ENCODE measurements at regions not wholly inside any gene's neighbourhood (a gene's known extent, or its start where the extent isn't known, plus 50 kb on each side); places are given as distances from the start of the nearest gene placed in this dataset.

DNA sequence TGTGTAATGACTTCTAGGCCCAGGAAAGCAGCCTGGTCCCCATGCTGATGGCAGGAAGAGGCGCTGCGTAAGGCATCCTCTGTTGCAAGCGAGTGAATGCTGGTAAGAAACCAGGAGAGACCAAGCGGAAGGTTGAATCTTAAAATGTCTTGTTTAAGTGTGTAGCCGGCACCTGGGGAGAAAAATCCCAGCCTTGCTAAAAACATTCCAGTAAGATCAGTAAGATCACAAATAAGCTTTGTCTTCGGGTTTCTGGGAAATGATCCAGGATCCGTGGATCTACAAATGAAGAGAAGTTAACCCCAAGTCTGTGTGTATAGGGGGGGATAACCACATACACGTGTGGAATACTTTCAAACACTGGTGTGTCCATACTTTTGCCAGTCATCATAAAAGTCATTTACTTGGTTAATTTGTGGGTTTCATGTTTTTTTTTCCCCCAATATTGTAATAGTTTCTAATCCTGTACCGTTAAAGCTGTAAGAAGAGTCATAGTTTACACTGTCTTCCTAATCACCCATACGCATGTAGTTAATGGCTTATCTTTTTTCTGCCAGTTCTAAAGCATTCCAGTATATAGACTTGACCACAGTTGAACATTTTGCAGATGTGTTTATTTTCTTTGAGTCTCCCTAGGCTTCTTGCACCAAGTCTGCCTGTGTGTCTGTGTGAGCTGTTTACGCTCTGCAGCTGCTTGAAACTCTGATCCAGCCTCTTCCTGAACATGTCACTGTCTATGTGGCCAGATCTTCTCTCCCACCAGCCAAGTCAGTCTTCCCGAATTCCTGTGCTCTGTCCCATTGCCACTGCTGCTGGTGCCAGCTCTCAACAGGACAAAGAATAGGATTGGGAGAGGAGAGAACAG, 135.9 kb upstream of the ARL4C start:
- intact Hi-C loops (cut with DNase I; ENCODE audit: low total_unique reads): no loop called here

DNA sequence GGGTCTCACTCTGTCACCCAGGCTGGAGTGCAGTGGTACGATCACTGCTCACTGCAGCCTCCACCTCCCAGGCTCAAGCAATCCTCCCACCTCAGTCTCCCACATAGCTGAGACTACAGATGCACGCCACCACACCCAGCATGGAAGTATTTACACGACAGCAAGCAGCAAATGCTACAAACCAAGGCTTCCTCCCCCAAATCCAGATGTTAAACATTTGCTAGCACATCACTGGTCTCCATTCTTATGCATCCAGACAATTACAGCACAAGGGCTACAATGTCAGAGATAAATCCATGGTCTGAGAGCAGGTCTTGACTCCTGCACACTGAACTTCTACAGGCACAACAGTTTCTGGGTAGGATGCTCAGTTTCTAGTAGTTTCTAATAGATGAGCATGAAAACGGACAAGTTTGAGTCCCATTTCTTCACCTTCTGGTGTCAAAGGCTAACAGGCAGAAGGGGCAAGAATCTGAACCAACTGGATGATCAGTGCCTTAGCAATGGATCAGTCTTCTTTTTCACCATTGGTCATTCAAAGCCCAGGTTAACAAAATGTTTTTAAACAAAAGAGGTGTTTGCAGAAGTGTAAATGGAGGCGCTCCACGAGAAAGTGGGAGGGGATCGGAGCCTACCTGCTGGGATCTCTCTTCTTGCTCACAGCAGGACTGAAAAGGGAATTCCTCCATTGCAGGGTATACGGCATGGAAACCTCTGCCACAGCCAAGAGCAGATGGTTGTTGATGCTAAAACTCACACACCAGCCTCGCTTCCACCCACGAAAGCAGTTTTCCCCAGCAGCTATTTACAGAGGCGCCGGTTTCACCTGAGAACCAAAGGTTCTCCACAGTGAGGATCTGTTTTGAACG, 135.0 kb upstream of the ARL4C start:
- WGBS, 2 donors (ENCODE audit: low coverage in 1 of 2): 73 to 74% methylated on average over 4 to 13 of the region's 13 CpGs
- in situ Hi-C loops (cut with MboI; ENCODE audit: low pct_ligation_motif_present in 1 of 4, low pct_unique_long_range_greater_than_20kb in 1 of 4, low sequenced_read_pairs in 3 of 4) (no loop called here), intact Hi-C loops (cut with DNase I; ENCODE audit: low total_unique reads) (no loop called here)
- Histone ChIP-seq H3K4me1 (peaks cover 0 to 7% (median 4%) of the 10 kb centered on the region in 4 donors), H3K9me3 (no peaks in the 10 kb centered on the region), H3K36me3 (no peaks in the 10 kb centered on the region), H3K27ac (no peak overlapping the region), H3K27me3 (no peaks in the 10 kb centered on the region), H3K4me3 (no peak overlapping the region)
- TF ChIP-seq POLR2AphosphoS5 (IDR thresholded peaks at IDR 0.05) (no peak), EP300 (IDR thresholded peaks at IDR 0.05; ENCODE audit: low read depth) (no peak)
- TF ChIP-seq, protein P1, sequence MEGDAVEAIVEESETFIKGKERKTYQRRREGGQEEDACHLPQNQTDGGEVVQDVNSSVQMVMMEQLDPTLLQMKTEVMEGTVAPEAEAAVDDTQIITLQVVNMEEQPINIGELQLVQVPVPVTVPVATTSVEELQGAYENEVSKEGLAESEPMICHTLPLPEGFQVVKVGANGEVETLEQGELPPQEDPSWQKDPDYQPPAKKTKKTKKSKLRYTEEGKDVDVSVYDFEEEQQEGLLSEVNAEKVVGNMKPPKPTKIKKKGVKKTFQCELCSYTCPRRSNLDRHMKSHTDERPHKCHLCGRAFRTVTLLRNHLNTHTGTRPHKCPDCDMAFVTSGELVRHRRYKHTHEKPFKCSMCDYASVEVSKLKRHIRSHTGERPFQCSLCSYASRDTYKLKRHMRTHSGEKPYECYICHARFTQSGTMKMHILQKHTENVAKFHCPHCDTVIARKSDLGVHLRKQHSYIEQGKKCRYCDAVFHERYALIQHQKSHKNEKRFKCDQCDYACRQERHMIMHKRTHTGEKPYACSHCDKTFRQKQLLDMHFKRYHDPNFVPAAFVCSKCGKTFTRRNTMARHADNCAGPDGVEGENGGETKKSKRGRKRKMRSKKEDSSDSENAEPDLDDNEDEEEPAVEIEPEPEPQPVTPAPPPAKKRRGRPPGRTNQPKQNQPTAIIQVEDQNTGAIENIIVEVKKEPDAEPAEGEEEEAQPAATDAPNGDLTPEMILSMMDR (IDR thresholded peaks at IDR 0.05): no peak
- DNase-seq: no peak

More for the DNA sequence above, 135.9 kb upstream of the ARL4C start:
- Histone ChIP-seq H3K36me3 (no peaks in the 10 kb centered on the region), H3K27ac (no peak overlapping the region), H3K9me3 (no peaks in the 10 kb centered on the region), H3K4me3 (no peak overlapping the region), H3K27me3 (no peaks in the 10 kb centered on the region), H3K4me1 (peaks cover 0 to 7% (median 4%) of the 10 kb centered on the region in 4 donors)
- no peak for TF ChIP-seq POLR2AphosphoS5 (IDR thresholded peaks at IDR 0.05)
- no peak for TF ChIP-seq EP300 (IDR thresholded peaks at IDR 0.05; ENCODE audit: low read depth)
- no peak for TF ChIP-seq POLR2A (IDR thresholded peaks at IDR 0.05)
- TF ChIP-seq, protein P1 (IDR thresholded peaks at IDR 0.05): no peak
- in situ Hi-C loops (cut with MboI; ENCODE audit: low pct_ligation_motif_present in 1 of 4, low pct_unique_long_range_greater_than_20kb in 1 of 4, low sequenced_read_pairs in 3 of 4): no loop called here
- WGBS, 2 donors (ENCODE audit: low coverage in 1 of 2): 62 to 75% methylated on average over 11 to 12 of the region's 12 CpGs
- DNase-seq: no peak

DNA sequence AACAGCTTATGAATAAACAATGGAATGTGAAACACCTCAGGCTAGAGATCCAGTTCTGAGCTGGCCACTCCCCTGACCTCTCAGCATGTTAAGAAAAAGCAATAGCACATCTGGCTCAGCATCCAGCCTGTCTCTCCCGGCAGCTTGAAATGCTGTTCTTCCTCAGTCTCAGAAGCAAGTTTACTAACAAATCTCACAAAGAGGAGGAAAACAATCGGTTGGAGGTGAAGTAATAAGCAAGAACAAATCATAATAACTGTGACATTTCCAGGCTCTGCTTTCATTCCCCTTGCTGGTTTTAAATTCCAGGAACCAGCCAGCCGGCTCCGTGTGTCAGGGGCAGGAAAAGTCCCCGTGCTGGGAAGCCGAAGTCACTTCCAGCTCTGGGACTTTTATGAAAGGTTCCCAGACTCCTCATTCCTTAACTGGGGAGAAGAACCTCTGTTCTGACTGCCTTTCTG, 133.9 kb upstream of the ARL4C start:
- intact Hi-C loops (cut with DNase I; ENCODE audit: low total_unique reads) (no loop called here), in situ Hi-C loops (cut with MboI; ENCODE audit: low pct_ligation_motif_present in 1 of 4, low pct_unique_long_range_greater_than_20kb in 1 of 4, low sequenced_read_pairs in 3 of 4) (no loop called here)
- TF ChIP-seq POLR2A (IDR thresholded peaks at IDR 0.05): no peak
- TF ChIP-seq EP300 (IDR thresholded peaks at IDR 0.05; ENCODE audit: low read depth): peak; percentile 63
- no peak for TF ChIP-seq POLR2AphosphoS5 (IDR thresholded peaks at IDR 0.05)
- TF ChIP-seq, protein P1 (IDR thresholded peaks at IDR 0.05): no peak
- Histone ChIP-seq H3K4me3 (no peak overlapping the region), H3K9me3 (no peaks in the 10 kb centered on the region), H3K27ac (no peak overlapping the region), H3K4me1 (peaks cover 0 to 7% (median 4%) of the 10 kb centered on the region in 4 donors), H3K36me3 (no peaks in the 10 kb centered on the region), H3K27me3 (no peaks in the 10 kb centered on the region)
- DNase-seq: no peak
- WGBS, 2 donors (ENCODE audit: low coverage in 1 of 2): 33 to 47% methylated on average over 2 to 6 of the region's 6 CpGs

DNA sequence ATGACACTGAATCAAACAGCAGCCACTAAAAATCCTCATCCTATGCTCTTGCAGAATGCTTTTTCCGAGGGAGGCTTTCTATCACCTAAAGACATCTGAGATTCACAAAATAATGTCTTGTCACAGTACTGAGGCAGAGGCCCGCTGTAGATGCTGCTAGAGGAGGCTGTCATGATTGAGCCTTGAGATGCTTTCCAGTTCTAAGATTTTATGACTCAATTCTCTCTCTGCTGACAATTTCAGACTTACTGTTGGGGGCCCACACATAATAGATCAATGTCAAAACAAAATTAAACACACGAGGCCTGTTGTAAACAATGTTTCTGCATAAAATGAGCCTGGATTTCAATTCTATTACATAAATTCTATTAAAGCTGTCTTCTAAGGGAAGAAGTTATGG, 132.7 kb upstream of the ARL4C start:
- no peaks in the 10 kb centered on the region for H3K27me3 ChIP-seq
- TF ChIP-seq POLR2AphosphoS5 (IDR thresholded peaks at IDR 0.05) (no peak), EP300 (IDR thresholded peaks at IDR 0.05; ENCODE audit: low read depth) (no peak), POLR2A (IDR thresholded peaks at IDR 0.05) (no peak)
- TF ChIP-seq, protein P1 (IDR thresholded peaks at IDR 0.05): no peak
- intact Hi-C loops (cut with DNase I; ENCODE audit: low total_unique reads): no loop called here
- H3K4me3 ChIP-seq: no peak overlapping the region
- no peaks in the 10 kb centered on the region for H3K36me3 ChIP-seq
- peaks cover 0 to 7% (median 4%) of the 10 kb centered on the region in 4 donors for H3K4me1 ChIP-seq
- no peak overlapping the region for H3K27ac ChIP-seq
- WGBS, 2 donors (ENCODE audit: low coverage in 1 of 2): 58% methylated on average over 2 to 3 of the region's 3 CpGs
- no peaks in the 10 kb centered on the region for H3K9me3 ChIP-seq
- in situ Hi-C loops (cut with MboI; ENCODE audit: low pct_ligation_motif_present in 1 of 4, low pct_unique_long_range_greater_than_20kb in 1 of 4, low sequenced_read_pairs in 3 of 4): no loop called here
- DNase-seq: no peak

Measured in transverse colon (tissue), 4 donors.